GM12865 (cell line): ENCODE measurements at regions not wholly inside any gene's neighbourhood (a gene's known extent, or its start where the extent isn't known, plus 50 kb on each side); places are given as distances from the start of the nearest gene placed in this dataset.
A peak's percentile ranks its signal among the peaks of the same experiment; 100 is the strongest.

Experiments used
- DNase-seq: peaks from one replicate; pipeline ENCODE4 v3.0.0; 2010; ENCODE audit warnings: low read depth
- H3K4me3 ChIP-seq: 2 replicates; pipeline ENCODE4 v1.5.1; 2011; ENCODE audit warnings: mild to moderate bottlenecking, low read depth, low read length, control low read depth
- TF ChIP-seq, protein P1 (sequence below): IDR thresholded peaks from 2 replicates; pipeline ENCODE4 v1.5.1; 2011; ENCODE audit warnings: low read length, control low read depth, low read depth, inconsistent platforms; ENCODE audit not compliant: insufficient read depth; ENCODE audit errors: missing control alignments

DNA sequence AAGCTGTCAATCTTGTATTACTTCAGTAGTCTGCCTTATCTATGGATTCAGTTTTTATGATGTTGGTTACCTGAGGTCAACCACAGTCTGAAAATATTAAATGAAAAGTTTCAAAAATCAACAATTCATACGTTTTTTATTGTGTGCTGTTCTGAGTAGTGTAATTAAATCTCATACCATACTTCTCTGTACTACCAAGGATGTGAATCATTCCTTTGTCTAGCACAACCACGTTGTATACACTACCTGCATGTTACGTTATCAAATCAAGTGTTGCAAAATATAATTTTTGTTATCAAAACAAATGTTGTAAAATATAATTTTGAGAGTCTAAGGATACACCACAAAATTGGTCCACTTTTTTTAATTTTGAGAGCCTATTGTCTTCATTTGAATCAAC lies 590.2 kb upstream of the SETBP1 start:
- TF ChIP-seq, protein P1, sequence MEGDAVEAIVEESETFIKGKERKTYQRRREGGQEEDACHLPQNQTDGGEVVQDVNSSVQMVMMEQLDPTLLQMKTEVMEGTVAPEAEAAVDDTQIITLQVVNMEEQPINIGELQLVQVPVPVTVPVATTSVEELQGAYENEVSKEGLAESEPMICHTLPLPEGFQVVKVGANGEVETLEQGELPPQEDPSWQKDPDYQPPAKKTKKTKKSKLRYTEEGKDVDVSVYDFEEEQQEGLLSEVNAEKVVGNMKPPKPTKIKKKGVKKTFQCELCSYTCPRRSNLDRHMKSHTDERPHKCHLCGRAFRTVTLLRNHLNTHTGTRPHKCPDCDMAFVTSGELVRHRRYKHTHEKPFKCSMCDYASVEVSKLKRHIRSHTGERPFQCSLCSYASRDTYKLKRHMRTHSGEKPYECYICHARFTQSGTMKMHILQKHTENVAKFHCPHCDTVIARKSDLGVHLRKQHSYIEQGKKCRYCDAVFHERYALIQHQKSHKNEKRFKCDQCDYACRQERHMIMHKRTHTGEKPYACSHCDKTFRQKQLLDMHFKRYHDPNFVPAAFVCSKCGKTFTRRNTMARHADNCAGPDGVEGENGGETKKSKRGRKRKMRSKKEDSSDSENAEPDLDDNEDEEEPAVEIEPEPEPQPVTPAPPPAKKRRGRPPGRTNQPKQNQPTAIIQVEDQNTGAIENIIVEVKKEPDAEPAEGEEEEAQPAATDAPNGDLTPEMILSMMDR: no peak
- DNase-seq: no peak
- no peak overlapping the region for H3K4me3 ChIP-seq

DNA sequence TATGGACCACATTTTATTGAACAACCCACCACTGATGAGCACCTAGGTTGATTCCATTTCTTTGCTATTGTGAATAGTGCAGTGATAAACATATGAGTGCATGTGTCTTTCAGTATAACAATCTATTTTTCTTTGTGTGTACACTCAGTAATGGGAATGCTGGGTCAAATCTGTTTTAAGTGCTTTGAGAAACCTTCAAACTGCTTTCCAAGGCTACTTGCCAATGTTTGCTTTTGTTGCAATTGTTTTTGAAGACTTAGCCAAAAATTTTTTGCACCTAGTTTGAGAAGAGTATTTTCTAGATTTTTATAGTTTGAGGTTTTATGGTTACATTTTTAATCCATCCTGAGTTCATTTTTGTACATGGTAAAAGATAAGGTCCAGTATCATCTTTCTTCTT lies 587.4 kb upstream of the SETBP1 start:
- no peak overlapping the region for H3K4me3 ChIP-seq
- TF ChIP-seq, protein P1: no peak
- DNase-seq: no peak

- DNase-seq: no peak
- TF ChIP-seq, protein P1: no peak
- H3K4me3 ChIP-seq: no peak overlapping the region
These were observed 584.7 kb upstream of the SETBP1 start for GRCh38 chr18:44096016-44096415.

DNA sequence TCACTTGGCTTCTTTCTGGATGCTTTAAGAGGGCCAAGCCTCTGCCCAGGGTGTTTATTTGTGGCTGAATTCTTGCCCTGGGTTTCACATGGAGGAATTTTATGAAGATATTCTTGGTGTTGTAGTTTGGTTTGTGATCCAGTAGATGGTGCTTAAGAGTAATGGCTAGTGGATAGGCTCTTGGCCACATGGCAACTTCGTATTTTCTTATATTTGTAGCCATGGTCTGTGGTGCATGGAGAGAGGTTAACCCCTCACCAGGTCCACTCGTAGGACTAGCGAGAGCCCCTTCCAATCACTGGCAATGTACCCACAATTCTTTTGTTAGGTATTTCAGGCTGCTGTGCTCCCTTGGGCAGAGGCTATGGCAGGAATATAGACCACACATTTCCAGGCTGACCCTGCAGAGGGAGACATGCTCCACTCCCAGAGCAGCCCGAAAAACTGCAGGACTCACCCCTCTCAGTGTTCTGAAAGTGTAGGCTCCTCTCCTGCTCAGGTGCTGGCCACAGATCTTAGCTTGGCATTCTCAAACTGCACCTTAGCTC lies 582.1 kb upstream of the SETBP1 start:
- peak; percentile 14 for DNase-seq
- TF ChIP-seq, protein P1: peak; percentile 25
- H3K4me3 ChIP-seq: no peak overlapping the region

DNA sequence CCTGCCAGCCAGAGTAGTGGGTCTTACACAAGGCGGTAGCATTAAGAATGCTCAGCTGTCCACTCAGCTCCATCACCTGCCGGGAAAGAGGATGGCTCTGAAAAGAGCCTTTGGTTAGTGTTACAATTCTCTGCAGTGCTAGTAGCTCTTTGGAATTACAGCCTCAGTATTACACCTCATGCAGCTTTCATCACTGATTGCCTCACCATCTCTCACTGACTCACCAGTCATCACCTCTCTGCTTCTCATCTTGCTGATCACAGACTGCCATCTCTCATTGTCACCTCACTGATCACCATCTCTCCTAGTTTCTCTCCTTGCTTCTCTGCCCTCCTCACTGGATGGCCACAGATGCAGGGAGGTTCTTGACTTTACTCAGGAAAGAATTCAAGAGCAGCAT lies 573.5 kb upstream of the SETBP1 start:
- TF ChIP-seq, protein P1: no peak
- no peak overlapping the region for H3K4me3 ChIP-seq
- DNase-seq: no peak

DNA sequence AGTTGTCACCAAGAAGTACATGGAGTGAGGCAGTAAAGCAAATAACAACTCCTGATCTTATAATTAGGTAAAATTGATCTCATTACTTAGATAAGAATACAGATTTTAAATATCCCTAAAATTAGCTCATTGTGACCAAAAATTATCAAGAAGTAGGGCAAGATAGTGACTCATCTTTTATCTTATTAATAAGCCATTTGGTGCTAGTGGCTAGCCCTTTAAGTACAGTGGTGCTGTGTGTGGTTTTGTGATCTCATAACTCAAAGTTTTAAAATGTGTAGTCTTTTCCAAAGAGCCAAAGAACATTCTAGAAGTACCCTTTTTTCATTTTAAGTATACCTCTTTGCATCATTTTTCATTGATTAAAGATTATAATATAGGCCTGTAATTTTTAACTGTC lies 569.4 kb upstream of the SETBP1 start:
- H3K4me3 ChIP-seq: no peak overlapping the region
- TF ChIP-seq, protein P1: no peak
- no peak for DNase-seq

- no peak for DNase-seq
- no peak overlapping the region for H3K4me3 ChIP-seq
- TF ChIP-seq, protein P1: no peak
These were observed 562.9 kb upstream of the SETBP1 start for GRCh38 chr18:44117821-44118220.
